Smooth muscle cell (in vitro differentiated cells): ENCODE measurements at regions not wholly inside any gene's neighbourhood (a gene's known extent, or its start where the extent isn't known, plus 50 kb on each side); places are given as distances from the start of the nearest gene placed in this dataset.

Experiments used
- DNase-seq: peaks from one replicate; lab custom pipeline; 2025; ENCODE audit not compliant: unreplicated experiment; lab: John Stamatoyannopoulos, UW
- H2AFZ ChIP-seq: fragments of 200-600 bp; sonication (generic); 2 replicates; pipeline ENCODE4 v1.6.0; 2016; ENCODE audit warnings: antibody characterized with exemption, low read depth, mild to moderate bottlenecking
- H3F3A ChIP-seq: fragments of 200-600 bp; sonication (generic); 2 replicates; pipeline ENCODE4 v1.6.0; 2017; ENCODE audit warnings: antibody characterized with exemption, low read depth
- H3K27ac ChIP-seq: fragments of 200-600 bp; sonication (generic); 2 replicates; pipeline ENCODE4 v1.5.1; 2016; ENCODE audit warnings: low read depth, mild to moderate bottlenecking
- H3K27me3 ChIP-seq: fragments of 200-600 bp; sonication (generic); 2 replicates; pipeline ENCODE4 v1.6.1; 2016; ENCODE audit warnings: low read depth, mild to moderate bottlenecking
- H3K36me3 ChIP-seq: fragments of 200-600 bp; sonication (generic); 2 replicates; pipeline ENCODE4 v1.5.1; 2016; ENCODE audit warnings: low read depth
- H3K4me1 ChIP-seq: fragments of 200-600 bp; sonication (generic); 2 replicates; pipeline ENCODE4 v1.5.1; 2016; ENCODE audit warnings: low read depth
- H3K4me2 ChIP-seq: fragments of 200-600 bp; sonication (generic); 2 replicates; pipeline ENCODE4 v1.6.0; 2016; ENCODE audit warnings: mild to moderate bottlenecking
- H3K4me3 ChIP-seq: fragments of 200-600 bp; sonication (generic); 2 replicates; pipeline ENCODE4 v1.5.1; 2016; ENCODE audit warnings: mild to moderate bottlenecking
- H3K79me2 ChIP-seq: fragments of 200-600 bp; sonication (generic); 2 replicates; pipeline ENCODE4 v1.6.0; 2016; ENCODE audit warnings: low read depth, mild to moderate bottlenecking
- H3K9ac ChIP-seq: fragments of 200-600 bp; sonication (generic); 2 replicates; pipeline ENCODE4 v1.6.0; 2016; ENCODE audit warnings: low read depth
- H3K9me3 ChIP-seq: fragments of 200-600 bp; sonication (generic); replicated peaks from 2 replicates; pipeline ENCODE4 v1.5.1; 2016; ENCODE audit warnings: low read depth
- H4K20me1 ChIP-seq: fragments of 200-600 bp; sonication (generic); 2 replicates; pipeline ENCODE4 v1.6.0; 2016; ENCODE audit warnings: low read depth
- WGBS: methylation state at CpG from one replicate; pipeline ENCODE4 v1.1.7; 2016; ENCODE audit warnings: low lambda C conversion rate; 5-methylcytosine and 5-hydroxymethylcytosine counted together
- TF ChIP-seq, protein P1 (sequence below): fragments of 200-600 bp; sonication (generic); IDR thresholded peaks from 2 replicates; pipeline ENCODE4 v1.5.1; 2017; ENCODE audit warnings: borderline replicate concordance, mild to moderate bottlenecking, antibody characterized with exemption; ENCODE audit not compliant: insufficient read depth, poor library complexity, severe bottlenecking

DNA sequence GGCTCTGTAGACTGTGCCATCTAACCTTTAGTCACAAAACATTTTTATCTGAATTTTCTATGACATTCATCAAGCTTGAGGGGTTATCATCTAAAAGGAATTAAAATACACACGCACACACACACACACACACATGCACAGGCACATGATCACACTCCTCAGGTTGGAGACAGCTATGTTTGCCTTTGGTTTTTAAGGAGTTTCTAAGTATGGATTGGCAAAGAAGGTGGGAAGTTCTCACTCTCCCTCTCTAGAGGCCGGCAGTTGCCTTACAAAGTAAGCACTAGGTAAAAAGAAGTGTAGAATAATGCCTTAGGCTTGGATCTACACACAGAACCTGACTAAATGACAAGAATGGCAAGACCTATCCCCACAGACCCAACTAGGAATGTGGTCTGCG is 437.1 kb downstream of the ZEB2 start:
- H3K79me2 ChIP-seq: no peaks in the 10 kb centered on the region
- WGBS: 94% methylated on average over 3 of the region's 3 CpGs

DNA sequence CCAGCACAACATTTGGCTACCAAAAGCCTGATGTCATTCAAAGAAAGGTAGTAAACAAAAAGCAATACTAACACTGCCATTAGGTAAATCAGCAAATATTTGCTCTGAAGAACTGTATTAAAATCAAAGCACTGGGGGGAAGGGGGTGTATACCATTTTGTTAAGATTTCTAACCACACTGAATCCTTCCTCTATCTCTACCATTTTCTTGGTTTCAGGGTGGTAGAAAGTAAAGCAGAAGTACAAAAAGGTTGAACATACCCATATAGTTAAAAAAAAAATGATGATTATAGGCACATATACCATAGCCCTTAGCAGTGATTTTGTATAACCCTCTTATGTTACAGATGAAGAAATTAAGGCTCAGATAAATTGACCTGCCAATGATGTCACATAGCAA is 437.6 kb downstream of the ZEB2 start:
- no peaks in the 10 kb centered on the region for H3K79me2 ChIP-seq
- H3K9me3 ChIP-seq: no peaks in the 10 kb centered on the region
- H3K27me3 ChIP-seq: no peaks in the 10 kb centered on the region
- no peak overlapping the region for H2AFZ ChIP-seq
- no peak for DNase-seq
- H3K4me1 ChIP-seq: peaks cover 9% of the 10 kb centered on the region
- H3K4me2 ChIP-seq: no peak overlapping the region
- no peak overlapping the region for H3K27ac ChIP-seq
- no peak overlapping the region for H3K9ac ChIP-seq
- no peaks in the 10 kb centered on the region for H4K20me1 ChIP-seq
- TF ChIP-seq, protein P1, sequence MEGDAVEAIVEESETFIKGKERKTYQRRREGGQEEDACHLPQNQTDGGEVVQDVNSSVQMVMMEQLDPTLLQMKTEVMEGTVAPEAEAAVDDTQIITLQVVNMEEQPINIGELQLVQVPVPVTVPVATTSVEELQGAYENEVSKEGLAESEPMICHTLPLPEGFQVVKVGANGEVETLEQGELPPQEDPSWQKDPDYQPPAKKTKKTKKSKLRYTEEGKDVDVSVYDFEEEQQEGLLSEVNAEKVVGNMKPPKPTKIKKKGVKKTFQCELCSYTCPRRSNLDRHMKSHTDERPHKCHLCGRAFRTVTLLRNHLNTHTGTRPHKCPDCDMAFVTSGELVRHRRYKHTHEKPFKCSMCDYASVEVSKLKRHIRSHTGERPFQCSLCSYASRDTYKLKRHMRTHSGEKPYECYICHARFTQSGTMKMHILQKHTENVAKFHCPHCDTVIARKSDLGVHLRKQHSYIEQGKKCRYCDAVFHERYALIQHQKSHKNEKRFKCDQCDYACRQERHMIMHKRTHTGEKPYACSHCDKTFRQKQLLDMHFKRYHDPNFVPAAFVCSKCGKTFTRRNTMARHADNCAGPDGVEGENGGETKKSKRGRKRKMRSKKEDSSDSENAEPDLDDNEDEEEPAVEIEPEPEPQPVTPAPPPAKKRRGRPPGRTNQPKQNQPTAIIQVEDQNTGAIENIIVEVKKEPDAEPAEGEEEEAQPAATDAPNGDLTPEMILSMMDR: no peak
- no peaks in the 10 kb centered on the region for H3F3A ChIP-seq
- H3K4me3 ChIP-seq: no peak overlapping the region
- no peaks in the 10 kb centered on the region for H3K36me3 ChIP-seq

More for the DNA sequence above, 437.1 kb downstream of the ZEB2 start:
- H3K27ac ChIP-seq: peak overlapping the region; percentile 89
- no peaks in the 10 kb centered on the region for H4K20me1 ChIP-seq
- H3K9me3 ChIP-seq: no peaks in the 10 kb centered on the region
- H3K4me2 ChIP-seq: no peak overlapping the region
- no peaks in the 10 kb centered on the region for H3K27me3 ChIP-seq
- H3K4me1 ChIP-seq: peaks cover 9% of the 10 kb centered on the region
- no peak for DNase-seq
- no peak overlapping the region for H3K4me3 ChIP-seq
- H3K36me3 ChIP-seq: no peaks in the 10 kb centered on the region
- TF ChIP-seq, protein P1: no peak
- no peak overlapping the region for H2AFZ ChIP-seq
- no peak overlapping the region for H3K9ac ChIP-seq
- no peaks in the 10 kb centered on the region for H3F3A ChIP-seq

DNA sequence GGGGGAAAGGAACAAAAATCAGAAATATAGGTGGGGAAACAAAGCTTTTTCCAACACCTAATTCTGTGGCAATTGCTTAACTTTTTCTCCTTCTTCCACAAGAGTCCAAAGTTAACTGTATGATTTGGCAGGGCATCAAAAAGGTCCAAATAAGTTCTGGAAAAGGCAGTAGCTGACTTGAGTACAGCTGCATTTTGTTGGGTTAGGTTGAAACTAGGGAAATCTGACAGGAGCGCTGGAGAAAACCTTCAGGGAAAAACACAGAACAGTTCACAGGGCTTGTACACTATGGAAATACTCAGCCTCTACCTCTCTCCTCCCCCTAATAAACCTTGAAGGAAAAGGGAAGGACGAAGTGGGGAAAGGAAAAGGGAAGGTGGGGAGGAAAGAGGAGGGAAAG is 438.6 kb downstream of the ZEB2 start:
- no peaks in the 10 kb centered on the region for H3K79me2 ChIP-seq
- no peak overlapping the region for H2AFZ ChIP-seq
- no peaks in the 10 kb centered on the region for H3K9me3 ChIP-seq
- 78% methylated on average over 2 of the region's 2 CpGs for WGBS
- H4K20me1 ChIP-seq: no peaks in the 10 kb centered on the region
- no peak overlapping the region for H3K4me2 ChIP-seq
- no peak overlapping the region for H3K9ac ChIP-seq
- no peaks in the 10 kb centered on the region for H3K36me3 ChIP-seq
- no peaks in the 10 kb centered on the region for H3K27me3 ChIP-seq
- H3F3A ChIP-seq: no peaks in the 10 kb centered on the region
- no peak overlapping the region for H3K27ac ChIP-seq
- no peak overlapping the region for H3K4me3 ChIP-seq
- TF ChIP-seq, protein P1: no peak
- peaks cover 9% of the 10 kb centered on the region for H3K4me1 ChIP-seq
- no peak for DNase-seq

DNA sequence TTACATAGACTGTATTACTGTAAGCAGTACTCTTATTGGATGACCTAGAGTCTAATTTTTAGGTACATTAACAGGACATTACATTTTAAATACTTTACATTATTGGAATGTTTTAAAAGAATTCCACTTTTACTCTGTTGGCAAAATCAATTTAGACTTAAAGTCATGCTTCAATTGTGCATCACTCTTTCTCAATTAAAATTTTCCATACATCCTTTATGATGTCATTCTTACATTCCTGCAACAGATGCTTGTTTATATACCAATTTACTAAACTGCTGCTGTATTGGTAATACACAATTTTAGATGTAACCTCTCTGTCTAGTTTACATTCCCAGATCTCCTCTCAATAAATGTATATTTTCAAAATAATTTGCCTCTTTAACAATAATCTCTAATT is 440.1 kb downstream of the ZEB2 start:
- peaks cover 8% of the 10 kb centered on the region for H3K4me1 ChIP-seq
- H2AFZ ChIP-seq: no peak overlapping the region
- no peaks in the 10 kb centered on the region for H3K27me3 ChIP-seq
- TF ChIP-seq, protein P1: no peak
- no peaks in the 10 kb centered on the region for H3K9me3 ChIP-seq
- H3K36me3 ChIP-seq: no peaks in the 10 kb centered on the region
- no peak overlapping the region for H3K4me2 ChIP-seq
- H4K20me1 ChIP-seq: no peaks in the 10 kb centered on the region
- H3F3A ChIP-seq: no peaks in the 10 kb centered on the region
- H3K27ac ChIP-seq: no peak overlapping the region
- no peak overlapping the region for H3K9ac ChIP-seq
- no peaks in the 10 kb centered on the region for H3K79me2 ChIP-seq
- no peak for DNase-seq
- H3K4me3 ChIP-seq: no peak overlapping the region
